ENCODE measurements at regions not wholly inside any gene's neighbourhood (a gene's known extent, or its start where the extent isn't known, plus 50 kb on each side); places are given as distances from the start of the nearest gene placed in this dataset.

- no peak for TF ChIP-seq POLR2A (IDR thresholded peaks at IDR 0.05)
- no peak for TF ChIP-seq CTCF (IDR thresholded peaks at IDR 0.05)
Observed at GRCh38 chrX:9269134-9269533, 195.7 kb upstream of the TBL1X start.

Data from body of pancreas (tissue), 4 donors.